ENCODE measurements at regions not wholly inside any gene's neighbourhood (a gene's known extent, or its start where the extent isn't known, plus 50 kb on each side); places are given as distances from the start of the nearest gene placed in this dataset.

- H3K4me3 ChIP-seq (ENCODE audit: low read depth in 1 of 2, low read length in 2 of 2): no peak overlapping the region
- no peaks in the 10 kb centered on the region for H3K4me1 ChIP-seq (ENCODE audit: control insufficient read depth in 1 of 2, insufficient read depth in 2 of 2, low read length in 2 of 2)
- no peak overlapping the region for H3K27ac ChIP-seq (ENCODE audit: low read length)
- H3K9me3 ChIP-seq (ENCODE audit: control insufficient read depth in 1 of 2, low read length in 2 of 2): no peaks in the 10 kb centered on the region
- peaks cover 0 to 3% of the 10 kb centered on the region in 2 donors for H3K36me3 ChIP-seq (ENCODE audit: control insufficient read depth in 1 of 2, insufficient read depth in 2 of 2, low read length in 2 of 2)
- H3K27me3 ChIP-seq (ENCODE audit: low read depth, low read length): no peaks in the 10 kb centered on the region
These were observed 248.2 kb downstream of the SKAP2 start for GRCh38 chr7:26616235-26616634.

GRCh38 chr7:26617066-26617465 is 247.3 kb downstream of the SKAP2 start:
- no peaks in the 10 kb centered on the region for H3K9me3 ChIP-seq (ENCODE audit: control insufficient read depth in 1 of 2, low read length in 2 of 2)
- no peak overlapping the region for H3K27ac ChIP-seq (ENCODE audit: low read length)
- no peaks in the 10 kb centered on the region for H3K4me1 ChIP-seq (ENCODE audit: control insufficient read depth in 1 of 2, insufficient read depth in 2 of 2, low read length in 2 of 2)
- H3K27me3 ChIP-seq (ENCODE audit: low read depth, low read length): no peaks in the 10 kb centered on the region
- H3K4me3 ChIP-seq (ENCODE audit: low read depth in 1 of 2, low read length in 2 of 2): no peak overlapping the region
- H3K36me3 ChIP-seq (ENCODE audit: control insufficient read depth in 1 of 2, insufficient read depth in 2 of 2, low read length in 2 of 2): peaks cover 0 to 3% of the 10 kb centered on the region in 2 donors

All from muscle layer of duodenum (tissue), 2 donors.